K562 (cell line): ENCODE measurements at regions not wholly inside any gene's neighbourhood (a gene's known extent, or its start where the extent isn't known, plus 50 kb on each side); places are given as distances from the start of the nearest gene placed in this dataset.

Experiments
- ATAC-seq: fragments of 200-7000 bp; cut with Tn5 transposase; 3 replicates; pipeline ENCODE4 v1.9.1; 2020; ENCODE audit warnings: moderate library complexity
- BruUV-seq: library from RNA; stranded (reverse); fragments of 400-500 nt; replicated peaks from 2 replicates; lab custom pipeline; 2021; lab: Mats Ljungman, UMichigan
- CTCF ChIA-PET: fragments of 300-600 bp; formaldehyde crosslinking; extraction: SDS; loops from one replicate; lab custom pipeline; 2021; ENCODE audit warnings: low intra/inter-chr PET ratio; lab: Yijun Ruan, JAX
- POLR2A ChIA-PET: fragments of 300-600, 350-650 bp; sonication (Branson Sonifier 250); formaldehyde crosslinking; extraction: SDS; loops from one replicate; lab custom pipeline; 2021; ENCODE audit warnings: antibody characterized with exemption, inconsistent platforms; lab: Yijun Ruan, JAX
- DNase-seq, 4 experiments: peaks; one replicate each; pipeline versions ENCODE4 v3.0.0 to v3.0.0-alpha.2; 2011 to 2018; ENCODE audit warnings: low spot score in 3 of 4, mixed read lengths in 3 of 4; ENCODE audit errors: extremely low read depth in 1 of 4
- FAIRE-seq: peaks from 2 replicates; lab custom pipeline; 2011; peaks lifted over from hg19 to GRCh38; lab: Jason Lieb, UNC
- H2AFZ ChIP-seq: 2 replicates; pipeline ENCODE4 v1.6.0; 2011; ENCODE audit warnings: low read depth, low read length, control low read depth, inconsistent platforms
- H3K27ac ChIP-seq: fragments of 200-600 bp; 3 replicates; pipeline ENCODE4 v1.8.0; 2011; ENCODE audit warnings: low read depth, mild to moderate bottlenecking, control low read depth, inconsistent platforms, low read length, moderate library complexity, mixed read lengths; ENCODE audit errors: extremely low read depth
- H3K27me3 ChIP-seq, 2 experiments: fragments of 300-600 bp in 1 of 2; 2 replicates in 1 of 2; 3 replicates in 1 of 2; pipeline versions ENCODE4 v1.6.0 to v1.8.0; 2011; ENCODE audit warnings: inconsistent platforms in 2 of 2, low read length in 2 of 2, mild to moderate bottlenecking in 1 of 2, mixed read lengths in 1 of 2, moderate library complexity in 1 of 2; ENCODE audit not compliant: control insufficient read depth in 2 of 2, insufficient read depth in 2 of 2
- H3K36me3 ChIP-seq: fragments of 300-600 bp; 3 replicates; pipeline ENCODE4 v1.8.0; 2011; ENCODE audit warnings: mild to moderate bottlenecking, low read length, inconsistent platforms; ENCODE audit not compliant: control insufficient read depth, insufficient read depth
- H3K4me1 ChIP-seq, 2 experiments: fragments of 200-600 bp in 1 of 2; replicated peaks in 1 of 2; 2 replicates in 1 of 2; 3 replicates in 1 of 2; pipeline versions ENCODE4 v1.5.1 to v1.8.0; 2011; ENCODE audit warnings: inconsistent platforms in 2 of 2, low read length in 2 of 2, mild to moderate bottlenecking in 1 of 2, mixed read lengths in 1 of 2, moderate library complexity in 1 of 2; ENCODE audit not compliant: control insufficient read depth in 2 of 2, insufficient read depth in 2 of 2
- H3K4me2 ChIP-seq: 2 replicates; pipeline ENCODE4 v1.6.1; 2011; ENCODE audit warnings: low read length, control low read depth, inconsistent platforms, mixed read lengths; ENCODE audit not compliant: insufficient read depth
- H3K4me3 ChIP-seq: fragments of 200-600 bp; sonication (generic), shearing (Covaris generic); 2 replicates; pipeline ENCODE4 v1.5.1; 2016; ENCODE audit warnings: control low read depth, inconsistent platforms
- H3K79me2 ChIP-seq: fragments of 200-600 bp; 3 replicates; pipeline ENCODE4 v1.8.0; 2011; ENCODE audit warnings: low read length, inconsistent platforms; ENCODE audit not compliant: control insufficient read depth, insufficient read depth
- H3K9ac ChIP-seq, 2 experiments: 2 replicates each; pipeline versions ENCODE4 v1.6.0 to v1.6.1; 2011; ENCODE audit warnings: low read depth in 2 of 2, low read length in 2 of 2, control low read depth in 1 of 2, inconsistent platforms in 1 of 2, mild to moderate bottlenecking in 1 of 2, mixed read lengths in 1 of 2; ENCODE audit not compliant: insufficient read depth in 1 of 2
- H3K9me1 ChIP-seq: one replicate; pipeline ENCODE4 v1.6.0; 2011; ENCODE audit warnings: inconsistent platforms, mild to moderate bottlenecking, low read length, moderate library complexity; ENCODE audit not compliant: control insufficient read depth, insufficient read depth
- H3K9me3 ChIP-seq: replicated peaks from 2 replicates; pipeline ENCODE4 v1.5.1; 2011; ENCODE audit warnings: low read depth, low read length, inconsistent platforms; ENCODE audit not compliant: control insufficient read depth, insufficient read depth
- H4K20me1 ChIP-seq: replicated peaks from 2 replicates; pipeline ENCODE4 v1.6.1; 2011; ENCODE audit warnings: low read length, inconsistent platforms, mixed read lengths; ENCODE audit not compliant: control insufficient read depth, insufficient read depth
- HLTF ChIP-seq: fragments of 450-650 bp; IDR thresholded peaks from 2 replicates; pipeline ENCODE4 v1.6.1; 2016
- KLF6 ChIP-seq: fragments of 250-450 bp; sonication (Bioruptor Pico); IDR thresholded peaks from 2 replicates; pipeline ENCODE4 v1.4.0; 2020; ENCODE audit warnings: mild to moderate bottlenecking, moderate library complexity, borderline replicate concordance
- PHF8 ChIP-seq: fragments of 200-600 bp; sonication (generic); IDR thresholded peaks from 2 replicates; pipeline ENCODE4 v1.6.1; 2012; ENCODE audit warnings: mixed run types, mild to moderate bottlenecking, inconsistent platforms, low read length, moderate library complexity, borderline replicate concordance
- SMARCA5 ChIP-seq: fragments of 450-650 bp; IDR thresholded peaks from 2 replicates; pipeline ENCODE4 v1.6.1; 2016
- SMARCC2 ChIP-seq: fragments of 450-650 bp; IDR thresholded peaks from 2 replicates; pipeline ENCODE4 v1.6.1; 2017; ENCODE audit warnings: antibody characterized with exemption, moderate library complexity, mild to moderate bottlenecking, low read depth
- TAF7 ChIP-seq: fragments of 450-650 bp; IDR thresholded peaks from 2 replicates; pipeline ENCODE4 v1.6.1; 2016; ENCODE audit warnings: missing genetic modification characterization, missing compliant biosample characterization
- ZNF253 ChIP-seq: fragments of 250-450 bp; sonication (Bioruptor Pico); conservative IDR thresholded peaks from 2 replicates; pipeline ENCODE4 v1.6.1; 2021; ENCODE audit warnings: mild to moderate bottlenecking
- ZNF311 ChIP-seq: fragments of 250-450 bp; sonication (Bioruptor Pico); IDR thresholded peaks from 2 replicates; pipeline ENCODE4 v1.4.0; 2020; ENCODE audit warnings: mild to moderate bottlenecking, moderate library complexity
- ZNF668 ChIP-seq: fragments of 250-450 bp; sonication (Bioruptor Pico); IDR thresholded peaks from 2 replicates; pipeline ENCODE4 v1.8.0; 2022; ENCODE audit warnings: mild to moderate bottlenecking, inconsistent platforms
- WGBS: fragments of 100-300 bp; shearing (Covaris generic); methylation state at CpG from one replicate; pipeline ENCODE4 v1.1.6; 2016; ENCODE audit warnings: low coverage, mixed read lengths; ENCODE audit not compliant: insufficient coverage; ENCODE audit errors: missing lambda C conversion rate; 5-methylcytosine and 5-hydroxymethylcytosine counted together
- in situ Hi-C: fragments of 300-500 bp; cut with MboI; formaldehyde crosslinking; loops from 4 replicates; pipeline ENCODE4 v1.15.0; 2018; ENCODE audit warnings: inconsistent platforms, mixed read lengths
- intact Hi-C: fragments of 100-400 bp; cut with micrococcal nuclease; formaldehyde crosslinking; loops from 2 replicates; pipeline ENCODE4 v1.14.2; 2022
- TF ChIP-seq, protein P1 (sequence below), 2 experiments: IDR thresholded peaks; 2 replicates each; pipeline ENCODE4 v1.6.1; 2012; ENCODE audit warnings: improper control_type of control experiment in 2 of 2, low read depth in 2 of 2, low read length in 2 of 2, borderline replicate concordance in 1 of 2

DNA sequence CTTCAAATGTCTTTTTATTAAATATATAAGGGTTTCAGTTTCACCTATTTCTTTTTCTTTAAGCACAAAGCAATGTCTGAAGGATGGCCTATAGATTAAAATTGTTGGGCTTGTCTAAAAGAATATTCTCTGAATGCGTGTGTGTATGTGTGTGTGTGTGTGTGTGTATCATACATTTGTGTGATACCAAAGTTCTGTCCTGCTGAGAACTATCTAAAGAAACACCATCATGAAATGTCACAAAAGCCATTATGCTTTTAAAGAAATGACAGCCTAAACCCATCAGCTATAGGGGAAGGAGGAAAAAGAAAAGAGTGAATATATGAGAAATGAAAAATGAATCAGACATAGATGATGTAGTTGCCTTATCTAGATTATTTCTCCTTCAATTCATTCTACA is 1501.5 kb upstream of the TENM3 start (continued):
- TF ChIP-seq SMARCC2 (no peak), PHF8 (no peak), ZNF311 (CRISPR knock-in tag) (no peak), TAF7 (no peak)
- TF ChIP-seq, protein P1, sequence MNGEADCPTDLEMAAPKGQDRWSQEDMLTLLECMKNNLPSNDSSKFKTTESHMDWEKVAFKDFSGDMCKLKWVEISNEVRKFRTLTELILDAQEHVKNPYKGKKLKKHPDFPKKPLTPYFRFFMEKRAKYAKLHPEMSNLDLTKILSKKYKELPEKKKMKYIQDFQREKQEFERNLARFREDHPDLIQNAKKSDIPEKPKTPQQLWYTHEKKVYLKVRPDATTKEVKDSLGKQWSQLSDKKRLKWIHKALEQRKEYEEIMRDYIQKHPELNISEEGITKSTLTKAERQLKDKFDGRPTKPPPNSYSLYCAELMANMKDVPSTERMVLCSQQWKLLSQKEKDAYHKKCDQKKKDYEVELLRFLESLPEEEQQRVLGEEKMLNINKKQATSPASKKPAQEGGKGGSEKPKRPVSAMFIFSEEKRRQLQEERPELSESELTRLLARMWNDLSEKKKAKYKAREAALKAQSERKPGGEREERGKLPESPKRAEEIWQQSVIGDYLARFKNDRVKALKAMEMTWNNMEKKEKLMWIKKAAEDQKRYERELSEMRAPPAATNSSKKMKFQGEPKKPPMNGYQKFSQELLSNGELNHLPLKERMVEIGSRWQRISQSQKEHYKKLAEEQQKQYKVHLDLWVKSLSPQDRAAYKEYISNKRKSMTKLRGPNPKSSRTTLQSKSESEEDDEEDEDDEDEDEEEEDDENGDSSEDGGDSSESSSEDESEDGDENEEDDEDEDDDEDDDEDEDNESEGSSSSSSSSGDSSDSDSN (IDR thresholded peaks at IDR 0.05; ENCODE audit: borderline replicate concordance in 1 of 2, low read depth in 2 of 2, low read length in 2 of 2), result no peak

DNA sequence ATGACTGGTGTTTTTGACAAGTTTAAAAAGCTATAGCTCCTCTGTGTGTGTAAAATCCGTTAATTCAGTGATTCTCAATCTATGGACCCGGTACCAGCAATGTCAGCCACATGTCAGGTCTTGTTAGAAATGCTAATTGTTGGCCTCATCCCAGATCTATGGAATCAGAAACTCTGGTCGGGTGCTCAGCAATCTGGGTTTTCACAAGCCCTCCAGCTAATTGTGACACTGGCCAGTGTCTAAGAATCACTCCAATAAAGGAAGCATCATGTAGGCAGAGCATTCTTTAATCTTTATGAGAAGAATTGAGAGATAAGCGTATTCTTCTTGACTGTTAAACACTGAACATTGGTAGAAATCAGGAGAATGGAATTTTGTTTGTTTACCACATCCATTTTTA is 1498.2 kb upstream of the TENM3 start:
- Histone ChIP-seq H3K9me1 (no peaks in the 10 kb centered on the region), H3K4me3 (no peak overlapping the region), H3K79me2 (no peaks in the 10 kb centered on the region), H3K4me2 (no peak overlapping the region), H3K4me1 (no peaks in the 10 kb centered on the region), H3K9me3 (no peaks in the 10 kb centered on the region), H3K9ac (no peak overlapping the region), H3K27ac (no peak overlapping the region), H3K27me3 (no peaks in the 10 kb centered on the region), H3K36me3 (no peaks in the 10 kb centered on the region), H2AFZ (no peak overlapping the region), H4K20me1 (no peaks in the 10 kb centered on the region)
- in situ Hi-C loops (no loop called here), intact Hi-C loops (no loop called here)
- BruUV-seq, result no TSS peak
- ChIA-PET CTCF (no interaction called here), POLR2A (no interaction called here)
- TF ChIP-seq HLTF (no peak), KLF6 (CRISPR knock-in tag) (no peak), ZNF253 (CRISPR knock-in tag) (no peak), ZNF668 (CRISPR knock-in tag) (no peak), SMARCA5 (no peak)
- DNase-seq (no peak), FAIRE-seq (no peak), ATAC-seq (no peak)
- WGBS, result 0% methylated on average over 4 of the region's 4 CpGs
